Vagina (tissue), 2 donors: ENCODE measurements at regions not wholly inside any gene's neighbourhood (a gene's known extent, or its start where the extent isn't known, plus 50 kb on each side); places are given as distances from the start of the nearest gene placed in this dataset.

ENCODE experiments used
- DNase-seq, 2 donors: peaks; one replicate each; pipeline ENCODE4 v3.0.0-alpha.2; 2017; ENCODE audit errors: extremely low spot score in 2 of 2
- H3K27ac ChIP-seq: fragments of 200-600 bp; sonication (generic); one replicate; pipeline ENCODE4 v1.5.1; 2019
- H3K27me3 ChIP-seq: fragments of 200-600 bp; sonication (generic); one replicate; pipeline ENCODE4 v1.5.1; 2019
- H3K36me3 ChIP-seq, 2 donors: fragments of 200-600 bp; sonication (generic); one replicate each; pipeline ENCODE4 v1.5.1; 2017 to 2019
- H3K4me1 ChIP-seq: fragments of 200-600 bp; sonication (generic); one replicate; pipeline ENCODE4 v1.5.1; 2019
- H3K4me3 ChIP-seq, 2 donors: fragments of 200-600 bp; sonication (generic); 1 replicate in 1 of 2; 2 replicates in 1 of 2; pipeline ENCODE4 v1.5.1; 2016 to 2019
- H3K9me3 ChIP-seq: fragments of 200-600 bp; sonication (generic); one replicate; pipeline ENCODE4 v1.5.1; 2019
- CTCF ChIP-seq, 3 experiments: fragments of 450-650 bp in 2 of 3; fragments of 200-600 bp in 1 of 3; sonication (generic) in 1 of 3; IDR thresholded peaks; one replicate each; pipeline ENCODE4 v1.5.1; 2017 to 2019; ENCODE audit warnings: antibody characterized with exemption in 3 of 3, mild to moderate bottlenecking in 2 of 3, moderate library complexity in 2 of 3
- POLR2A ChIP-seq, 2 donors: fragments of 450-650 bp; IDR thresholded peaks; one replicate each; pipeline ENCODE4 v1.6.1; 2017; ENCODE audit warnings: antibody characterized with exemption in 2 of 2, mild to moderate bottlenecking in 2 of 2, moderate library complexity in 2 of 2
- POLR2AphosphoS5 ChIP-seq, 2 donors: sonication (generic); formaldehyde crosslinking; IDR thresholded peaks; one replicate each; pipeline ENCODE4 v1.9.0; 2017; ENCODE audit warnings: antibody characterized with exemption in 2 of 2, mild to moderate bottlenecking in 2 of 2, low read depth in 1 of 2; ENCODE audit not compliant: insufficient read depth in 1 of 2
- intact Hi-C: fragments of 100-400 bp; cut with DNase I; formaldehyde crosslinking; loops from one replicate; pipeline ENCODE4 v1.15.1; 2023

- Histone ChIP-seq H3K9me3 (no peaks in the 10 kb centered on the region), H3K4me1 (no peaks in the 10 kb centered on the region), H3K4me3 (no peak overlapping the region), H3K27me3 (no peaks in the 10 kb centered on the region), H3K27ac (no peak overlapping the region), H3K36me3 (no peaks in the 10 kb centered on the region)
- no peak for DNase-seq
- intact Hi-C loops, result no loop called here
- TF ChIP-seq CTCF (IDR thresholded peaks at IDR 0.05), result no peak
- TF ChIP-seq POLR2A (IDR thresholded peaks at IDR 0.05), result no peak
- no peak for TF ChIP-seq POLR2AphosphoS5 (IDR thresholded peaks at IDR 0.05; ENCODE audit: insufficient read depth in 1 of 2, low read depth in 1 of 2)
Measured at GRCh38 chr2:51213826-51214225, 181.9 kb upstream of the NRXN1 start.

- H3K9me3 ChIP-seq, result no peaks in the 10 kb centered on the region
- H3K36me3 ChIP-seq, result no peaks in the 10 kb centered on the region
- H3K4me3 ChIP-seq, result no peak overlapping the region
- H3K27ac ChIP-seq, result no peak overlapping the region
- no peak for TF ChIP-seq POLR2AphosphoS5 (IDR thresholded peaks at IDR 0.05; ENCODE audit: insufficient read depth in 1 of 2, low read depth in 1 of 2)
- no peak for TF ChIP-seq POLR2A (IDR thresholded peaks at IDR 0.05)
- no peak for TF ChIP-seq CTCF (IDR thresholded peaks at IDR 0.05)
- H3K27me3 ChIP-seq, result no peaks in the 10 kb centered on the region
- intact Hi-C loops, result no loop called here
- no peak for DNase-seq
- no peaks in the 10 kb centered on the region for H3K4me1 ChIP-seq
Measured at GRCh38 chr2:51212374-51212773, 180.4 kb upstream of the NRXN1 start.

GRCh38 chr2:51208521-51208920 lies 176.6 kb upstream of the NRXN1 start:
- H3K27ac ChIP-seq, result no peak overlapping the region
- no peaks in the 10 kb centered on the region for H3K36me3 ChIP-seq
- H3K4me1 ChIP-seq, result no peaks in the 10 kb centered on the region
- no peaks in the 10 kb centered on the region for H3K9me3 ChIP-seq
- TF ChIP-seq POLR2A (IDR thresholded peaks at IDR 0.05), result no peak
- TF ChIP-seq POLR2AphosphoS5 (IDR thresholded peaks at IDR 0.05; ENCODE audit: insufficient read depth in 1 of 2, low read depth in 1 of 2), result no peak
- DNase-seq, result no peak
- intact Hi-C loops, result no loop called here
- no peaks in the 10 kb centered on the region for H3K27me3 ChIP-seq
- H3K4me3 ChIP-seq, result no peak overlapping the region

- Histone ChIP-seq H3K9me3 (no peaks in the 10 kb centered on the region), H3K4me1 (no peaks in the 10 kb centered on the region), H3K4me3 (no peak overlapping the region), H3K27ac (no peak overlapping the region), H3K36me3 (no peaks in the 10 kb centered on the region), H3K27me3 (no peaks in the 10 kb centered on the region)
- intact Hi-C loops, result no loop called here
- TF ChIP-seq POLR2A (IDR thresholded peaks at IDR 0.05), result no peak
- no peak for DNase-seq
Measured at GRCh38 chr2:51201295-51201694, 169.4 kb upstream of the NRXN1 start.

- Histone ChIP-seq H3K4me1 (no peaks in the 10 kb centered on the region), H3K9me3 (no peaks in the 10 kb centered on the region), H3K4me3 (no peak overlapping the region), H3K36me3 (no peaks in the 10 kb centered on the region), H3K27ac (no peak overlapping the region), H3K27me3 (no peaks in the 10 kb centered on the region)
- DNase-seq, result no peak
- TF ChIP-seq POLR2A (IDR thresholded peaks at IDR 0.05), result no peak
- no peak for TF ChIP-seq POLR2AphosphoS5 (IDR thresholded peaks at IDR 0.05; ENCODE audit: insufficient read depth in 1 of 2, low read depth in 1 of 2)
- no peak for TF ChIP-seq CTCF (IDR thresholded peaks at IDR 0.05)
- intact Hi-C loops, result no loop called here
Measured at GRCh38 chr2:51194656-51195055, 162.7 kb upstream of the NRXN1 start.

GRCh38 chr2:51170273-51170672 lies 138.3 kb upstream of the NRXN1 start:
- H3K4me3 ChIP-seq, result no peak overlapping the region
- no peaks in the 10 kb centered on the region for H3K36me3 ChIP-seq
- no peak overlapping the region for H3K27ac ChIP-seq
- DNase-seq, result no peak
- H3K9me3 ChIP-seq, result no peaks in the 10 kb centered on the region
- intact Hi-C loops, result no loop called here
- no peaks in the 10 kb centered on the region for H3K4me1 ChIP-seq
- TF ChIP-seq CTCF (IDR thresholded peaks at IDR 0.05) (no peak), POLR2A (IDR thresholded peaks at IDR 0.05) (no peak), POLR2AphosphoS5 (IDR thresholded peaks at IDR 0.05; ENCODE audit: insufficient read depth in 1 of 2, low read depth in 1 of 2) (no peak)
- no peaks in the 10 kb centered on the region for H3K27me3 ChIP-seq
